K562 (cell line): ENCODE measurements at regions not wholly inside any gene's neighbourhood (a gene's known extent, or its start where the extent isn't known, plus 50 kb on each side); places are given as distances from the start of the nearest gene placed in this dataset.

ENCODE experiments used
- ATAC-seq: fragments of 200-7000 bp; cut with Tn5 transposase; 3 replicates; pipeline ENCODE4 v1.9.1; 2020; ENCODE audit warnings: moderate library complexity
- BruUV-seq: library from RNA; stranded (reverse); fragments of 400-500 nt; replicated peaks from 2 replicates; lab custom pipeline; 2021; lab: Mats Ljungman, UMichigan
- CTCF ChIA-PET: fragments of 300-600 bp; formaldehyde crosslinking; extraction: SDS; loops from one replicate; lab custom pipeline; 2021; ENCODE audit warnings: low intra/inter-chr PET ratio; lab: Yijun Ruan, JAX
- POLR2A ChIA-PET: fragments of 300-600, 350-650 bp; sonication (Branson Sonifier 250); formaldehyde crosslinking; extraction: SDS; loops from one replicate; lab custom pipeline; 2021; ENCODE audit warnings: antibody characterized with exemption, inconsistent platforms; lab: Yijun Ruan, JAX
- DNase-seq, 4 experiments: peaks; one replicate each; pipeline versions ENCODE4 v3.0.0 to v3.0.0-alpha.2; 2011 to 2018; ENCODE audit warnings: low spot score in 3 of 4, mixed read lengths in 3 of 4; ENCODE audit errors: extremely low read depth in 1 of 4
- FAIRE-seq: peaks from 2 replicates; lab custom pipeline; 2011; peaks lifted over from hg19 to GRCh38; lab: Jason Lieb, UNC
- H2AFZ ChIP-seq: 2 replicates; pipeline ENCODE4 v1.6.0; 2011; ENCODE audit warnings: low read depth, low read length, control low read depth, inconsistent platforms
- H3K27ac ChIP-seq: fragments of 200-600 bp; 3 replicates; pipeline ENCODE4 v1.8.0; 2011; ENCODE audit warnings: low read depth, mild to moderate bottlenecking, control low read depth, inconsistent platforms, low read length, moderate library complexity, mixed read lengths; ENCODE audit errors: extremely low read depth
- H3K27me3 ChIP-seq, 2 experiments: fragments of 300-600 bp in 1 of 2; 2 replicates in 1 of 2; 3 replicates in 1 of 2; pipeline versions ENCODE4 v1.6.0 to v1.8.0; 2011; ENCODE audit warnings: inconsistent platforms in 2 of 2, low read length in 2 of 2, mild to moderate bottlenecking in 1 of 2, mixed read lengths in 1 of 2, moderate library complexity in 1 of 2; ENCODE audit not compliant: control insufficient read depth in 2 of 2, insufficient read depth in 2 of 2
- H3K36me3 ChIP-seq: fragments of 300-600 bp; 3 replicates; pipeline ENCODE4 v1.8.0; 2011; ENCODE audit warnings: mild to moderate bottlenecking, low read length, inconsistent platforms; ENCODE audit not compliant: control insufficient read depth, insufficient read depth
- H3K4me1 ChIP-seq, 2 experiments: fragments of 200-600 bp in 1 of 2; replicated peaks in 1 of 2; 2 replicates in 1 of 2; 3 replicates in 1 of 2; pipeline versions ENCODE4 v1.5.1 to v1.8.0; 2011; ENCODE audit warnings: inconsistent platforms in 2 of 2, low read length in 2 of 2, mild to moderate bottlenecking in 1 of 2, mixed read lengths in 1 of 2, moderate library complexity in 1 of 2; ENCODE audit not compliant: control insufficient read depth in 2 of 2, insufficient read depth in 2 of 2
- H3K4me2 ChIP-seq: 2 replicates; pipeline ENCODE4 v1.6.1; 2011; ENCODE audit warnings: low read length, control low read depth, inconsistent platforms, mixed read lengths; ENCODE audit not compliant: insufficient read depth
- H3K4me3 ChIP-seq: fragments of 200-600 bp; sonication (generic), shearing (Covaris generic); 2 replicates; pipeline ENCODE4 v1.5.1; 2016; ENCODE audit warnings: control low read depth, inconsistent platforms
- H3K79me2 ChIP-seq: fragments of 200-600 bp; 3 replicates; pipeline ENCODE4 v1.8.0; 2011; ENCODE audit warnings: low read length, inconsistent platforms; ENCODE audit not compliant: control insufficient read depth, insufficient read depth
- H3K9ac ChIP-seq, 2 experiments: 2 replicates each; pipeline versions ENCODE4 v1.6.0 to v1.6.1; 2011; ENCODE audit warnings: low read depth in 2 of 2, low read length in 2 of 2, control low read depth in 1 of 2, inconsistent platforms in 1 of 2, mild to moderate bottlenecking in 1 of 2, mixed read lengths in 1 of 2; ENCODE audit not compliant: insufficient read depth in 1 of 2
- H3K9me1 ChIP-seq: one replicate; pipeline ENCODE4 v1.6.0; 2011; ENCODE audit warnings: inconsistent platforms, mild to moderate bottlenecking, low read length, moderate library complexity; ENCODE audit not compliant: control insufficient read depth, insufficient read depth
- H3K9me3 ChIP-seq: replicated peaks from 2 replicates; pipeline ENCODE4 v1.5.1; 2011; ENCODE audit warnings: low read depth, low read length, inconsistent platforms; ENCODE audit not compliant: control insufficient read depth, insufficient read depth
- H4K20me1 ChIP-seq: replicated peaks from 2 replicates; pipeline ENCODE4 v1.6.1; 2011; ENCODE audit warnings: low read length, inconsistent platforms, mixed read lengths; ENCODE audit not compliant: control insufficient read depth, insufficient read depth
- CBX5 ChIP-seq: IDR thresholded peaks from 2 replicates; pipeline ENCODE4 v1.6.1; 2014; ENCODE audit warnings: low read depth, borderline replicate concordance
- CCNT2 ChIP-seq: IDR thresholded peaks from 2 replicates; pipeline ENCODE4 v1.6.1; 2011; ENCODE audit warnings: borderline replicate concordance, low read depth, mild to moderate bottlenecking, moderate library complexity, mixed read lengths, low read length; ENCODE audit not compliant: insufficient read length; ENCODE audit errors: extremely low read depth
- CREB3 ChIP-seq: fragments of 450-650 bp; conservative IDR thresholded peaks from 2 replicates; pipeline ENCODE4 v1.6.1; 2016; ENCODE audit warnings: missing genetic modification characterization, low read depth, mild to moderate bottlenecking, missing compliant biosample characterization, moderate library complexity
- DACH1 ChIP-seq: fragments of 450-650 bp; IDR thresholded peaks from 2 replicates; pipeline ENCODE4 v1.6.1; 2018; ENCODE audit not compliant: partially characterized antibody
- DDX20 ChIP-seq: fragments of 450-650 bp; IDR thresholded peaks from 2 replicates; pipeline ENCODE4 v1.6.1; 2016; ENCODE audit warnings: missing genetic modification characterization, low read depth, mild to moderate bottlenecking, missing compliant biosample characterization, moderate library complexity
- HDAC2 ChIP-seq: fragments of 450-650 bp; IDR thresholded peaks from 2 replicates; pipeline ENCODE4 v1.6.1; 2016; ENCODE audit warnings: mild to moderate bottlenecking
- HMGN3 ChIP-seq: IDR thresholded peaks from 2 replicates; pipeline ENCODE4 v1.6.1; 2011; ENCODE audit warnings: borderline replicate concordance, low read depth, mild to moderate bottlenecking, mixed read lengths, low read length; ENCODE audit not compliant: insufficient read length; ENCODE audit errors: extremely low read depth
- ILF3 ChIP-seq: fragments of 450-650 bp; IDR thresholded peaks from 2 replicates; pipeline ENCODE4 v1.6.1; 2018; ENCODE audit warnings: antibody characterized with exemption, mild to moderate bottlenecking, moderate library complexity, borderline replicate concordance
- SRF ChIP-seq, 2 experiments: fragments of 250-450, 450-650 bp in 1 of 2; sonication (Bioruptor Pico) in 1 of 2; sonication (generic) in 1 of 2; formaldehyde crosslinking; IDR thresholded peaks; 2 replicates each; pipeline versions ENCODE4 v1.5.0 to v1.5.1; 2020 to 2022; ENCODE audit warnings: mild to moderate bottlenecking in 1 of 2, missing genetic modification reagents in 1 of 2
- TARDBP ChIP-seq: fragments of 450-650 bp; IDR thresholded peaks from 2 replicates; pipeline ENCODE4 v1.6.1; 2016
- TCF7L2 ChIP-seq: fragments of 150-350 bp; IDR thresholded peaks from 2 replicates; pipeline ENCODE4 v1.6.1; 2016; ENCODE audit warnings: low read depth, mild to moderate bottlenecking, low read length, moderate library complexity
- ZBTB5 ChIP-seq: fragments of 450-650 bp; IDR thresholded peaks from 2 replicates; pipeline ENCODE4 v1.6.1; 2017; ENCODE audit warnings: antibody characterized with exemption
- ZKSCAN1 ChIP-seq: fragments of 150-350 bp; IDR thresholded peaks from 2 replicates; pipeline ENCODE4 v1.6.1; 2016; ENCODE audit warnings: low read depth, low read length
- ZNF134 ChIP-seq: fragments of 250-450 bp; sonication (Bioruptor Pico); conservative IDR thresholded peaks from 2 replicates; pipeline ENCODE4 v1.4.0; 2020
- ZNF174 ChIP-seq: fragments of 250-450 bp; sonication (Bioruptor Pico); IDR thresholded peaks from 2 replicates; pipeline ENCODE4 v1.4.0; 2020; ENCODE audit warnings: mild to moderate bottlenecking
- ZNF274 ChIP-seq: IDR thresholded peaks from 2 replicates; pipeline ENCODE4 v1.6.1; 2011; ENCODE audit warnings: low read depth, mild to moderate bottlenecking, low read length, moderate library complexity, borderline replicate concordance
- ZNF644 ChIP-seq: fragments of 200-800 bp; sonication (Bioruptor generic); IDR thresholded peaks from 2 replicates; pipeline ENCODE4 v1.6.1; 2016; ENCODE audit warnings: low read depth, missing genetic modification characterization, missing compliant biosample characterization
- WGBS: fragments of 100-300 bp; shearing (Covaris generic); methylation state at CpG from one replicate; pipeline ENCODE4 v1.1.6; 2016; ENCODE audit warnings: low coverage, mixed read lengths; ENCODE audit not compliant: insufficient coverage; ENCODE audit errors: missing lambda C conversion rate; 5-methylcytosine and 5-hydroxymethylcytosine counted together
- in situ Hi-C: fragments of 300-500 bp; cut with MboI; formaldehyde crosslinking; loops from 4 replicates; pipeline ENCODE4 v1.15.0; 2018; ENCODE audit warnings: inconsistent platforms, mixed read lengths
- intact Hi-C: fragments of 100-400 bp; cut with micrococcal nuclease; formaldehyde crosslinking; loops from 2 replicates; pipeline ENCODE4 v1.14.2; 2022

GRCh38 chr7:46975493-46975892 lies 606.4 kb downstream of the TNS3 start (continued):
- no peak for TF ChIP-seq ZNF644 (tag)
- TF ChIP-seq, all 486 proteins: peak for 0

GRCh38 chr7:46972205-46972604 lies 609.7 kb downstream of the TNS3 start:
- no TSS peak for BruUV-seq
- Histone ChIP-seq H4K20me1 (no peaks in the 10 kb centered on the region), H3K36me3 (no peaks in the 10 kb centered on the region), H3K4me3 (no peak overlapping the region), H3K4me2 (no peak overlapping the region), H3K79me2 (no peaks in the 10 kb centered on the region), H3K9me3 (no peaks in the 10 kb centered on the region), H3K27me3 (no peaks in the 10 kb centered on the region), H3K9ac (no peak overlapping the region), H2AFZ (no peak overlapping the region), H3K9me1 (no peaks in the 10 kb centered on the region), H3K4me1 (no peaks in the 10 kb centered on the region), H3K27ac (no peak overlapping the region)
- ChIA-PET POLR2A (no interaction called here), CTCF (no interaction called here)
- in situ Hi-C loops (no loop called here), intact Hi-C loops (no loop called here)
- FAIRE-seq = no peak
- no peak for DNase-seq
- ATAC-seq = no peak
- whole genome bisulfite sequencing = 0% methylated on average over 3 of the region's 3 CpGs
- no peak for TF ChIP-seq HDAC2
- no peak for TF ChIP-seq DDX20 (tag)
- TF ChIP-seq ZNF174 = no peak
- no peak for TF ChIP-seq ZKSCAN1
- TF ChIP-seq HMGN3 = no peak
- no peak for TF ChIP-seq SRF (CRISPR knock-in tag; IDR thresholded peaks at IDR 0.05)
- TF ChIP-seq CREB3 (tag) = no peak
- no peak for TF ChIP-seq ZNF274
- TF ChIP-seq ZBTB5 = no peak
- TF ChIP-seq TARDBP = no peak
- TF ChIP-seq ILF3 = no peak
- no peak for TF ChIP-seq CBX5
- no peak for TF ChIP-seq CCNT2
- no peak for TF ChIP-seq ZNF134 (CRISPR knock-in tag)
- no peak for TF ChIP-seq DACH1
- no peak for TF ChIP-seq TCF7L2
